HG03520 (cell line): ENCODE measurements at regions not wholly inside any gene's neighbourhood (a gene's known extent, or its start where the extent isn't known, plus 50 kb on each side); places are given as distances from the start of the nearest gene placed in this dataset.

Experiments used
- ATAC-seq: cut with Tn5 transposase; IDR thresholded peaks from one replicate; pipeline ENCODE4 v1.9.1; 2021; ENCODE audit warnings: mild to moderate bottlenecking, moderate library complexity; ENCODE audit not compliant: unreplicated experiment

DNA sequence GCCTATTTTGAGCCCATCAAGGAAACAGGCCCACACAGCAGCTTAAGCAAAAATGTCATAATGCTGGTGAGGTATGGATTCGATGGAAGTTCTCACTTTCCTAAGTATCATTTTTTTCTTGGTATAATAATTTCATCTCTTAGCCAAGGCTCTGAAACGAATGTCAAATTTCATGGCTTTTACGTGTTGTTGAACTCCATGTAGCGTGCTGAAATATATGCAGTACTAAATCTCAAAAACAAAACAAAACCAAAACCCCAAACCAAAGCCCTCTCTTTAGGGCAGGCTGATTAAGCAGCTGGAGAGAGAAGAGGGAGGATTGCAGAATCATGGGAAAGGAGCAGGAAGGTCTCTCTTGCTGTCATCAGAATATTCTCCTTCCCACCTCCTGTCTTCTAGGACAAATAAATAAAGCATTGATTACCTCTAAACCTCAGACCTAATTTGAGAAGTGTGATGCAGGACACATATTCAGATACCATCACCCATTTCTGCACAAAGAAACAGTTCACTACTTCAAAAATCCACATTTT lies 58.3 kb downstream of the TMEM174 start:
- ATAC-seq: no peak

DNA sequence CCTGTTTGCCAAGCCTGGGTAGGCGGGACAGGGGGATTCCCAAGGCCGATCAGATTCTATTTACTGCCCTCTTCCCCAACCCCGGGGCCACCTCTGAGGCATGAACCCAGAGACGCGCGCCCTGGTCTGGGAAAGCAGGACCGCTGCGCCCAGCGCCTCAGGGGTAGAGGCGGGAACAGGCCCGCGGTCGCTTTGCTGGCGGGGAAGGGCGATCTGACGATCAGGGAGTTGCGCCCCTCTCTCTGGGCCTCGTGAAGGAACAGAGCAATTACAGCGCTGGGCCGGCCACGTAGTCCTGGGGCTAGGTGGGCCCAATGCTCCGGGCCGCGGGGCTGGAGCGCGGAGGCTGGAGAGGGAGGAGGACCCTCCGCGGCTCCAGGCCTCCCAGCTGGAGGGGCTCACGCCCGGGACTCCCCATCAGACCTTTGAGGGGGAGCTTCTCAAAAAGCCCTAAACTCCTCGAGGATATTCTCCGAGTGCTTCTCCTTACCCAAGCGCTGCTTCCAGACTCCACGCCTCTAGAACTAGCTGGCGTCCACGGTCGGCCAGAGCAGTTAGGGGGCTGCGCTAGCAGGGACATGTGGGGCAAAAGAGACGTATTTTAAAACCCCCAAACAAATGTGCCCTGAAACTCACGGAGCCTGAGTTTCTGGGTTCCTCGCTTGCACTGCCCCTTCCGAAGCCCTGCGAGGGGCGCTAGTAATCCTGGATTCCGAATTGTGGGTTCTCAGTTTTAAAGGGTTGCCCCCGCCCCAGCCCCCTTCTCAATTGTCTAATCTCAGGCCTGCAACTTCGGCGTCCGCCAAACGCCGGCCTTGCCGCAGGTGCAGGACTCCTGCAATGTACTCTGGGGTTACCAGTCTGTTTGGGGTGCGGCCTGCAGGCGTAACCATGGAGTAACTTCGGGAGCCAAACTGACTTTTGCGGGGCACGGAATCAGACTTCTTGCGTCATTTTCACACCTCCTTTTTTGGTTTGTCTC lies 57.6 kb downstream of the TMEM174 start:
- no peak for ATAC-seq

DNA sequence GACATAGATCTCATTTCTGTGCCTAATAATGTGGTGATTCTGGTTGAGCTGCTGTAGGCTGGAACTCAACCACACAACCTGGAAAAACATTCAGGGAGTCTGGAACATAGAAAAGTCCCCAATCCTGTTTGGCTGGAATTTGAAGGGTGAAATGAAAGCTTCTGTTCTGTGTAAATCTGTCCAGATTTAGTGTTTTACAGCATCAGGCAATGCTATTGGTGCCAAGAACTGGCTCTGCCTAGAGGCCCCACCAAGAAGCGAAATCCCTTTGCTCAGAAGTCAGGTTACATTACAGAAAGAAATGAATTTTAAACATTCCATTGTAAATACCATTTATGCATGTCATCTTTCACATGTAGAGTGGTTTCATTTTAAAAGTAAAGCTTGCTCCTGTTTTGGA lies 56.3 kb downstream of the TMEM174 start:
- ATAC-seq: no peak

DNA sequence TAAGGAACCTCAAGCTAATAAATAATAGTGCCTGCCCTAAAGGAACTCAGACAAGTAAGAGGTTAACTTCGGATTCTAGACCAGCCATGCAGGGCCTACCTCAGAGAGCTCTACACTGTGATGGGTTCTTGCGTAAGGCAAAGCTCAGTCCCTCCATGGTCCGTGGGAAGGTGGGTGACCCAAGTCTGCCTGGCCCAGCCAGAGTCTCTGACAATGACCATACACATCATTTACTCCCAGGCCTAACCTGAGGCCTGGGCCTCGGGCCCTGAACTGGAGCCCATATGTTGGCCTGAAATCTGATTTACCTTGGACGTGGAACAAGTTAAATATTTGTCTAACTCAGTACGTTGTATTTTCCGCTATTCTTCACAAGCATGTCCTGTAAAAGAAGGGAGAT lies 55.1 kb downstream of the TMEM174 start:
- no peak for ATAC-seq
